ENCODE measurements at regions not wholly inside any gene's neighbourhood (a gene's known extent, or its start where the extent isn't known, plus 50 kb on each side); places are given as distances from the start of the nearest gene placed in this dataset.

DNA sequence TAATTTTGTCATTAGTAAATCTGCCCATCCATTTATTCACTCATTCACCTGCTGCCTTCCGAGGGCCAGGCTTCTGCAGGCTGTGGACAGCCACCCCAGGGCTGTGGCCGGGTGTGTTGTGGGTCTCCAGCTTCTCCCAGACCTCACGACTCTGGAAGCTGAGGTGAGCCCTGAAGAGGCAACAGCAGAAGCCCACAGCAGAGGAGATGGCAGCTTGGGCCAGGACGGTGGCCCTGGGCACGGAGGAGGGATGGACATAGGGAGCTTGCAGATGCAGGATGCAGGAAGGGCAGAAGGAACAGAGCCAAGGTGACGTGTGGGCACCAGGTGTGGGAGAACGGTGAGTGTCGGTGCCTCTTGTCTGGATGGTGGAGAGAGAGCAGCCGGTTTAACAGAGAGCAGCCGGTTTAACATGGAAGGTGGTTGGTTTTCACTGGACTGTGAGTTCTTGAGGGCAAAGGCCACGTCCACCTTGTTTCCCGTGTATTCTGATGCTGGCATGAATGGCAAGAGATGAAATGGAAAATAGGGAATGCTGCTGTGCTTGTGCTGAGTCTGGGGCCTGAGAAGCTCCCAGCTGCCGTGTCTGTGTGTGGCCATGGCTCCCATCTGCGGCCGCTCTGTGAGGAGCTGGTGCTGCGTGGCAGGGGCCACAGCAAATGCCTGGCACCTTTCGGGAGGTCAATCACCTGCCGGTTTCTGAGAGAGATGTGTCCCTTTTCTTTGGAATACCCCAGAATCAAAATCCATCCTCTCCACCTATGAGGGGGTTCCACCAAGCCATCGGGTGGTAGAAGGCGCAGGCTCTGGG is 669.9 kb downstream of the BRD1 start:
- DNase-seq = no peak

DNA sequence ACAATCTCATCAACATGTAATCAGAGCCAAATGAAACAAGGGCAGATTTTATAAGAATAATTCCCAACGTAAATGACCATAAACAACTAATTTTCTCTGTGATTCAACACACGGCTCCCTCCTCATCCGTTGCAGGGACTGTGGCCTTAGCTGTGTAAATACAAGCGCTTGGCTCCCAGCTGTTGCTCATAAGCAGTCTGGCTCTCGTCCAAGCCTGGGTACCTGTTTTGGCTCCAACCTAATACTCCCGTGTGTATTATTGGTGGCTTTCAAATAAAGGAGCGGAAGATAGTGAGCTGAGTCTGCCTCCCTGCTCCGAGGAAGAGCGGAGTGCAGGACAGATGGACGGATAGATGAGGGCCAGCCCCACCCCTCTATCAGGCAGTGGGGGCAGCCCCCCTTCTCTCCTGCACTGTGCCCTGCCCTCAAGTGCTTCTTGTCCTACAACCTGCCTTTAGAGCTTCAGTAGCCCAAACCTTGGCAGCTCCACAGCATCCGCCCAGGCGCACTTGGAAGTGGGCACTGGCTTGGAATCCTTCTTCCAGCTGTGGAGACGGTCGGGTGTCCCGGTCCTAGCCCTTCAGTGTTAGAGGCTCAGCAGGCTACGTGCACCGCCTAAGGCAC is 670.9 kb downstream of the BRD1 start:
- no peak for DNase-seq

DNA sequence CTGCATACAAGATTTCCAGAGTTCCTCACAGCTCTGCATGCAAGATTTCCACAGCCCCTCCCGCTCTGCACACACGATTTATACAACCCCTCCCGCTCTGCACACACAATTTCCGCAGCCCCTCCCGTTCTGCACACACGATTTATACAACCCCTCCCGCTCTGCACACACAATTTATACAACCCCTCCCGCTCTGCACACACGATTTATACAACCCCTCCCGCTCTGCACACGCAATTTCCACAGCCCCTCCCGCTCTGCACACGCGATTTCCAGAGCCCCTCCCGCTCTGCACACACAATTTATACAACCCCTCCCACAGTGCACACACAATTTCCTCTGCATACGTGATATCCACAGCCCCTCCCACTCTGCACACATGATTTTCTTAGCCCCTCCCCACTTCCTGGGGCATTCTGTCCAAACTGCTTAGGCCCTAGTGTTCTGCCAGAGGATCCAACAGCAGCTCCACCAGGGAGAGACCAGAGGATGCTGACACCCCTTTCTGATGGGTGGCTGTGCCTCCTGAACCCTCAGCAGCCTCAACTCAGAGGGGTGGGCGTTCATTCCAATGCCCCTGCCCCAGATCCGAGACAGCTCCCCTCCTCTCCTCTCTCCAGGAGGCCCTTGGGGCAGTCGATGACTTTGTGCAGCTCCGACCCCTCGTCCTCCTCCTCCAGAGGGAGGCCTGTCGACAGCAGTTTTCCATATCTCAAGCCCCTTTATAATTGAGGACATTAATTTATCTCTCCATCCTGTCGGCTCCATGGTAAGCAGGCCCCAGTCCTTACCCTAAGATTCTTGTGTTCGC is 671.7 kb downstream of the BRD1 start:
- DNase-seq = no peak

DNA sequence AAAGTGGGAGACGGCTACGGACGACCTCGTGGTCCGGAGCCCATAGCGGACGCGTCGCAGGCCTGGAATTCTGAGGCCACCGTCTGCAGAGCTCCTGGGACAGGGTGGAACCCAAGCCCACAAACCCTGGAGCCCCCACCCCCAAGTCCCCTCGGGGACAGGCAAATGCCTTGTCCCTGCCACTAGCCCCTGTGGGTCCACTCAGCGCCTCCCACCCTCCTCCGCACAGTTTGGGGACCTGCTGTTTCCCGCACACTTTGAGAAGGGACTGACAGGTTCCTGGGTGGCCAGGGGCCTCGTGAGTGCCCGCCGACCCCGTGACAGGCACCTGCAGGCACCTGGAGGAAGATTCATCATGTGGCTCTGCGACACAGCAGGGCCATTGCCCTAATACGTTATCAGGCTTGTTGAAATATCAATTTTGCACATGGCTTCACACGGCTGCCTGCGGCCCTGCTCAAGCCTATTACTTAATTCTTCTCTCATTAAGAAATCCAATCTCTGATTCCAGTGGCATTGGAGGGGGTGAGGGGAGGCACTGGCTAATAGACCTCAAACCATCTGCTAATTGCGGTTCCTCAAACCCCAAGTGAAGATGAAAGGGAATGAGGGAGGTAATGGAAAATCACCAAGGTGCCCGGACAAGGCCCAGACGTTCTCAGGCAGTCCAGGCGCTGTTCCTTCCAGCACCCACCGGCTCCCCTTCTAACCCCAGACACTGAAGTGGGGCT is 672.5 kb downstream of the BRD1 start:
- DNase-seq = no peak

DNA sequence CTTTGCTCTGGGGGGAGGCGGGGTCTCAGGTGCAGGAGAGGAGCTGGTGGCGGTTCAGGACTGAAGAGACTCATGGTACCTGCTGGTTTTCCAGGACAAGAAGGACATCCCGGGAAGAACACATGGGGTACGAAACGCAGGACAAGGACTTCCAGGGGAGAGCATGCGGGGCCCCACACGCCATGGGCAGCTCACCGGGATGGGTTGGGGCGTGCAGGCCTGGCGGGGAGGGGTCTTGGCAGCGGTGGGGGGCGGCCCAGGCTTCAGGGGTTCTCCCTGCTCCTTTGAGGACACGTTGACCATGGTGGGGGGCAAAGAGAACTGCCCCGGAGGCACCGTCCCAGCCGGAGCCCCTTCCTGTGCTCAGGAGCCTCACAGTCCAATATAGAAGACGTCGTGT is 673.2 kb downstream of the BRD1 start:
- DNase-seq = no peak

DNA sequence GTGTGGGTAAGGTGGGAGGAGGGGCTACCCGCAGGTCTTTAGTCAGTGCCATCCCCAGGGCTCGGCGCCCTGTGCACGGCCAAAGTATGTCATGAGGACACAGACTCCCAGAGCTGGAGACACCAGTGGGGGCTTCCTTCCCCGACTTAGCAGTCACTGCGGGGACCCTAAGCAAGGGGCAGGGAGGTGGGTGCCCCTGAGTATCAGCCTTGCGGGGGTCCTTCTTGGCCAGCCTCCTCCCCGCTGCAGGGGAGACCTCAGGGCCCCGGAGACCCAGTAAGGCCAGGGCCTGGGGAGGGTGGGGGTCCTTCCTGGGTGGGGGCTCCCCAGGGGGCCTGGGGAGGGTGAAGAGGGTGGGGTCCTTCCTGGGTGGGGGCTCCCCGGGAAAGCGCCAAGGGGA is 673.8 kb downstream of the BRD1 start:
- DNase-seq = no peak

DNA sequence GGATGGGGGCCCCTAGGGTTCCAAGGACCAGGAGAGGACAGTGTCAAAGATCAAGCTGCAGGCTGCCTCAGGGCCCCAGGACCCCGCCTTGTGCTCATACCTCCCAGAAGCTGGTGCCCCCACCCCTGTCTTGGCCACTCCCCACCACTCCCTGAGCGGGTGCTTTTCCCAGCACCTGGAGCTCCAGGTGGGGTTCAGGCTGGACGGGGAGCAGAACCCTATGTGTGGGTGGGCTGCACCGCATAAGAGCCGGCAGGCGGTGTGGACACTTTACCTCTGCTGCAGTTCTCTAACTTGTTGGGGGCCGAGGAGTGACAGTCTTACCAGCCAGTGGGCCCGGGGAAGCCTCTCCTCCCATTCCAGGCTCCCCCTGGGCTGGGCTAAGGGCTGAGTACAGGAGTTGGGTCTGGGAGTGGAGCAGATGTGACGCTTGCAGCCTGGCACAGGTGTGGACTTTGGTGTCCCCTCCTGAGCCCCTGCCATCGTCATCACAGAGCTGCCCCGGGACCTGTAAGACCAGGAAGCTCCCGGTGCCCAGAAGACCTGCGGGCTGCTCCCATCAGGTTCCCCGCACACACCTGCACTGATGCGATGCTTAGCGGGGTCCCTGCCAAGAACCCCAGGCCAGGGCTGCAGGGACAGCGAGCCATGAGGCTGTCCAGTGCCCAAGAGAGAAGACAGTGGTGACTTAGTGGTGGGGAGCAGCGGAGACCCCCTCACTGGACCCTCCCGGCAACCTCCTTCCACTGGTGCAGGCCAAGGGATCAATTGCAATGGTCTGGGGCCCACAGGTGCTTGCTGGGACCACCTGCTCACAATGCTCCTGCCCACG is 674.5 kb downstream of the BRD1 start:
- no peak for DNase-seq

DNA sequence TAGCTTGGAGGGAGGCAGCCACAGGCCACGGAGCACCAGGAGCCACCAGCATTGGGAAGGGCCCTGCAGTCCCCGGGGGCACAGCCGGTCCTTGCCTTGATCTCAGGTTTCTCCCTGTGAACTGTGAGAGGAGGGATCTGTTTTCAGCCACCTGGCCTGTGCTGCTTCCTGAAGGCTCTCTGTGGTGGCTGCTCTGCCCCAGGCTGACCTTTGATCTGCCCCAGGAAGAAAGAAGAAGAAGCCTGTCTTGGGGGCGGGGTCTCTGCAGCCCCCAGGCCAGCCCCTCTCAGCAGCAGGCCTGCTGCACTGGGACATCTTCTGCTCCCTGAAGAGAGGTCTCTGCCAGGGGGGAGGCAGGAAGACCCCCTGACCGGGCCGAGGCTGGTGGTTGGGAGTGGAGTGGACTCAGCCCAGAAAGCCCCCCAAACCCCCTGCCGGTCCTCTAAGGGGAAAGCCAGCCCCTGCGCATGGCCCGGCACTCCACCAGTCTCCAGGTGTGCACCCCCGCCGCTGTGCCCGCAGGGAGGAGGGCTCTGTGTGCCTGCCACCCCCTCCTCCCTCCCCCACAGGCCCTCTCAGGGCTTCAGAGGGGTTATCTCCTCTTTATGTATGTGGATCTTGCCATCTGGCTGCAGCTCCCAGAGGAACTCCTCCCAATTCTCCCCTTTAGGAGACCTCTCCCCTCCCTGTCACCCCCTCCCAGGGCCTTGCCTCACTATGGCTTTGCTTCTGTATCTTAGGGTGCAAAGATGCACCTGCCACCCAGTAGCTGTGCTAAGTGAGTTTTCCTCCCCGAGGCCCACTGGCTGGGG is 675.3 kb downstream of the BRD1 start:
- DNase-seq = no peak

DNA sequence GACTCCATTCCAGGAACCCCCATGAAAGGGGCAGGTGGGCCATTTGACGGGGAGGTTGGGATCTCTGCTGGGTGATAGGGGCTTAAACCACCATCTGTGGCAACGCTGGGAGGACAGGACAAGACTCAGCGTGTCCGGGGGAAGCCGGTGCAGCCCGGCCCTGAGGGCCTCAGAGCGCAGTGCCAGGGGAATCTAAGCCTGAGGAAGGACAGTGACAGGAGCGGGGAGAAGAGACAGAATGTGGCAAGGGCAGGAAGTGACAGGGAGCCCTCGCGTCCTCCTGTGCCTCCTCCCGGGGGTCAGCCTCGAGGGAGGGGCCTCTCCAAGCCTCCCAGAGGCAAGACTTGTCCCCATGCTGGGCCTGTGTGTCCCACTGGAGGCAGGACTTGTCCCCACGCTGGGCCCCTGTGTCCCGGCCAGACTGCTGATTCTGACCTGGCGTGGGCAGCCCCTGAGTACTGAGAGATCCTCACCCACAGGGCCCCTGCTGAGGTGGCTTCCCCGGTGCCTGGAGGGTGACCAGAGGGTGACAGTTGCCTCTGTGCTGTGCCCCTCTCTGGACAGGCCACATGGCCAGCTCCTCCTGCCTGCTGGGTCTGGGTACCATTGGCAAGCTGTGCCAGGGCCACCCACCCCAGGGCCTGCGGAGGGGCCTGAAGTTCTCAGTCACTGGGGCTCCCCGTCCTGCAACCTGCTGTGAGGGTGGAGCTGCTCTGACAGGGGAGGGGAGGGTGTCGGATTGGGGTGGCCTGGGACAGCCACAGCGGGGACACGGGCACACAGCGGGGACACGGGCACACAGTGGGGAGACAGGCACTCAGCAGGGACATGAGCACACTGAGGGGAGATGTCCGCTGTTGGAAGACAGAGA is 676.2 kb downstream of the BRD1 start:
- DNase-seq = no peak

DNA sequence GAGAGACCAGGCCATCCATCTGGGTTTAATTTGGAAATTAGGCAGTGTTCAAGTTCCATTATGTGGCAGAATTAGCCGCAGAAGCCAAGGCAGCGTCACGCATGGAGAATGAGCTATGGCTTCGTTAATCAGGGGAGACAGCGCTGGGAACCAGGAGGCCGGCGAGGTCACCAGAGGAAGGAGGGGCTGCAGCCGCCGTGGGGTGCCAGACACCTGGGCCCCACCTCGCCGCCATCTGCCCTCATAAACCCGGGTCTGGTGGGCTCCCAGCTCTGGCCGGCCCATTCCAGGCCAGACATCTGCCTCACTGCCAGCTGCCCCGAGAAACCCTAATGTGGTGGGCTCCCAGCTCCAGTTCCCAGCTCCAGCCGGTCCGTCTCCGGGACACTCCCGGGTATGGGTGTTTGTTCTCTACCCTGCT is 676.9 kb downstream of the BRD1 start:
- no peak for DNase-seq

DNA sequence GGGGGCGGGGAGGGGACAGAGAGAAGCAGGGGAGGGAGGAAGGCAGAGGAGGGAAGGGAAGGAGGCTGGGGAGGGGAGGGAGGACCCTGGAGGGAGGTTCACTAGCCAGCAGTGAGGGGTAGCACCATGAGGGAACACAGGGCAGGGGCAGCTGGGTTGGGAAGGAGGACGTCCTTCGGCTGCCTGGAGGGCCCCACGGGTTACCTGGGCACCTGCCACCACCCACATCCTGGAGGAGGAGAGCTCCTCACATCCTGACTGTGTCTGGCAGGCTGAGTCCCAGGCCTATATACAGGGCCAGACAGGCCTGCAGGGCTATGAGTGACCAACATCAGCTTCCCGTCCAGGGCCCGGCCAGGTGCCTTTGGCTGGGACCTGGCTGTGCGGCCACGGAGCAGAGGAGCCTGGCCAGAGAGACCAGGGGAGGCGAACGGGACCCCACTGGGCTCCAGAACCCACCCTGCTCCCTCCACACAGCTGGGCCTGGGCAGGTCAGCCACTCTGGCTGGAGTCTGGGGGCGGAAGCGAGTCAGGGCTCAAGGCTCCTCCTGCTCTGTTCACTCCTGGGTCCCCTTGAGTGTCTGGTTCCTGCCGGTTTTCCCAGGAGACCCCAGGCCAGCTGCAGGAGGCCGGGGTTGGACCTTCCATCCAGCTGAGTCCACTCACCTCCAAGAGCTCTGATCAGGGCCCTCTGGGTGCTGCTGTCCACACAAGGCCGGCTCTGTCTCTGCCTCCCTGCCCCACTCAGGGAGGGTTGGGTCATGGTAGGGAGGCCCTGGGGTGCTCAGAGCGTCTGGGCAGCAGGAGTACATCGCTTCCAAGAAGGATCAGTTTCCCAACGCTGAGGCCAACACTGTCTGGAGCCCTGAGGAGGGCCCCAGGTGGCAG is 677.7 kb downstream of the BRD1 start:
- no peak for DNase-seq

DNA sequence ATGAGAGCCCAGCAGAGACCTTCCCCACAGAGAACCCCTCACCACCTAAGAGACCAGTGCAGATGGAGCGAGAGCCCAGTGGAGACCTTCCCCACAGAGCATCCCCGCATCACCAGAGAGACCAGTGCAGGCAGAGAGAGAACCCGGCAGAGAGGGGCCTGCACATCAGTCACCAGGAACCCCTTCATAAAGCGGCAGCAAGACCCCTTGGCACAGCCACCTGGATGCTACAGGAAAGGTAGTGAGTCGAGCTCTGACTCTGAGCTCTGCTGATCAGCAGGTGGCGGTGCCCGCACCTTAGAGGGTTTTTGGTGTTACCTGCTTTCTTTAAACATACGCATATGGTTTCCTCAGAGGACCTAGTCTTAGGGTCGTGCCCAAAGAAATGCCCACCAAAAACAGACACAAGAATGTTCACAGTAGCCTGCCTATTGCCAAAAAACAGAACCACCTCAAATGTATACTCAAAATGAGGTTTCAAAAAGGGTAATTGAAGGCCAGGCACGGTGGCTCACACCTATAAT is 678.7 kb downstream of the BRD1 start:
- no peak for DNase-seq

DNA sequence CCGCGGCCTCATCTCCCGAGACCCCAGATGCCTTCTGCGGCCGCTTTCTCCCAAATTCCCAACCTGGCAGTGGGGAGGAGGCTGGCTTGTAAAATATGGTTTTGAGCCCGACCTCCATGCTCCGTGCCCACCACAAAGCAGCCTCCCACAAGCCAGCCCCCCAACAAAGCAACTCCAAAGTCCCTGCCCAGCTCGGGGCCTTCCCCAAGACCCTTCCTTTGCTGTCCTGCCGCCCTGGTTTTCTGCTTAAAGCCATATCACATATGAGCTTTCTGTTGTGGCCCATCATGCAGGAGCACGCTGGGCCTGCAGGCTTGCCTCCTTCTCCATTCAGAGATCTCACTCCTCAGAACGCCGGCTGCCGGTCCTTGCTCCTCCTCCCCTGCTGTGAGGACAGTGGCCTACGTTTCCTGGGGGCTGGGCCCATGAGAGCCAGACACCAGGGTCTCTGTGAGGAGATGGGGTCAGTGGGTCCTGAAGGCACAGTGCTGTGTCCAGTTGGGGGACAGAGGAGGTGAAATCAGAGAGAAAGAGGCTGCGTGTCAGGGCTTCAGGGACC is 680.0 kb downstream of the BRD1 start:
- no peak for DNase-seq

DNA sequence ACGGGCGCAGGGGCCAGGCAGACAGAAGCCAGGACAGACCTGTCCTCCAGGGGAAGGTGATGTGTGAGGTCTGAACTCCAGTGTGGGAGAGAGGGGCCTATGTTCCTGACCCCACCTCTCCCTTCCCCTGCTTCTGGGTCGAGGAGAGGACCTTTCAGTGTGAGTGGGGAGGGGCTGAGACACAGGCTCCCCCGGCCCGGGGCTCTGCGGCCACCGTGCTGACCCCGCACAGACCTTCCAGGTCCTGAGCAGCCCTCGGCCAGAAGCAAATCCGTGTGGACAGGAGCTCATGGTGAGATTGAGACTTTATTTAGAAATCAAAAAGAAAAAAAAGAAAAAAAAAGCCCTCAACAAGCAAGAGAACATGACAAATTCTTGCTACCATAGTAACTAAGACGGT is 680.5 kb downstream of the BRD1 start:
- DNase-seq = no peak

DNA sequence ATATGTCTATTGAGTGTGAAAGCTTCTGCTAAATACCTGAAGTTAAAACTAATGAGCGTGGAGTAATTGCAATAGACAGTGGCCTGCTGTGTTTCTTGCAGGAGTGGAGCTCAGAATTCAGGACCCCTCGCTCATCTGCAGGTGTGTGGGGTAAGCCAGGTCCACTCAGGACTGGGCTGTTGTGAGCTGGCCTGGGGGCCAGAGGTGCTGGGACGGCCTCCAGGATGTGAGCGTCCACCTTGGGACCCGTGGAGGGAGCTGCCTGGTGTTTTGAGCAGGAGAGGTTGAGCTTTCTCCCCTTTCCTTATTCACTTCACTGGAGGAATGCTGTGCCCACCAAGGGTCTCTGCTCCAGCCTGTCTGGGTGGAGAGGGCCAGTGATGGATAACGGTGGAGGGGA is 681.2 kb downstream of the BRD1 start:
- DNase-seq = no peak

DNA sequence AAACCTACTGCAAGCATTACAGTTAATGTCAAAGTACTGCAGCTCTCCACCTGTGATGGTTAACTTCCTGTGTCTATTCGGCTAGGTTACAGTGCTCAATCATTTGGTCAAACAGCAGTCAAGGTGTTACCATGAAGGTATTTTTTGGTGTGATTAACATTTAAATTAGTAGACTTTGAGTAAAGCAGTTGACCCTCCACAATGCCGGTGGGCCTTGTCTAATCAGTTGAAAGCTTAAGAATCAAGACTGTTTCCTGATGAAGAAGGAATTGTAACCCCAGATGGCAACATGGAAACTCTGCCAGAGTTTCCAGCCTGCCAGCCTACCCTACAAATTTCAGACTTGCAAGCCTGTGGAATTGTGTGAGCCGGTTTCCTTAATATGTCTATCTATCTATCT is 683.9 kb downstream of the BRD1 start:
- no peak for DNase-seq

DNA sequence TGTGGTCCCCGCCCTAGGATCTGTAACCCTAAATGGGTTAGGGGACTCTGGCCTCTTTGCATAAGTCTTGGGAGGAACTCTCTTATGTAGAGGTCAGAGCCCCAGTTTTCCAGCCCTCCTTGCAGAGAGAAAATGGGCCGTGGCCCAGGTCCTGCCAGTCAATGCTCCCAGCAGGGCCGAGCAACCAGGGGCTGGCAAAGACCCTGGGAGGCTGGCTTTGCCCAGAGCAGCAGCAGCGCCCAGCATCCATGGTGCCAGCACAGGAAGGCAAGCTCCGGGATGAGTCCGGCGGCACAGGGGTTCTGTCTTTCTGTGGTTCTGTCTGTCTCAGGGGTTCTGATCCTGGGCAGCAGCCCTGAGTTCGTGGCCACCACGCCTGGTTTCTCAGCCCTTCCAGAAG is 684.8 kb downstream of the BRD1 start:
- DNase-seq = no peak

DNA sequence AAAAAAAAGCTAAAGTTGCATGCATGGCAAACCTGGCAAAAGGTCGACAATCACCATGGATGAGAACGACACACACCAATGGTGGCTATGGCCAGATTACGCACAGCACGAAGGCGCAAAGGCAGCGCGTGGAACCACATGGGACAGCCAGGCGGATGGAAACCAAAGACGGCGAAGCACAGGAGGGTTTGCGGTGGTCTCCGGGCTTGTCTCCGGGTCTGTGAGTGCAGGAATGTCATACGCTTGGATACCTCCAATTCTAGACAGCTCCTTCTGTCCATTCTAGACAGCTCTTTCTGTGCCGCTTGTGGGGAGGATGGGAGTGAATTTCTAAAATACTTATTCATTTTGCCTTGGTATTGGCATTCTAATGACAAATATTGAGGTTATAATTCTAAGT is 685.4 kb downstream of the BRD1 start:
- no peak for DNase-seq

DNA sequence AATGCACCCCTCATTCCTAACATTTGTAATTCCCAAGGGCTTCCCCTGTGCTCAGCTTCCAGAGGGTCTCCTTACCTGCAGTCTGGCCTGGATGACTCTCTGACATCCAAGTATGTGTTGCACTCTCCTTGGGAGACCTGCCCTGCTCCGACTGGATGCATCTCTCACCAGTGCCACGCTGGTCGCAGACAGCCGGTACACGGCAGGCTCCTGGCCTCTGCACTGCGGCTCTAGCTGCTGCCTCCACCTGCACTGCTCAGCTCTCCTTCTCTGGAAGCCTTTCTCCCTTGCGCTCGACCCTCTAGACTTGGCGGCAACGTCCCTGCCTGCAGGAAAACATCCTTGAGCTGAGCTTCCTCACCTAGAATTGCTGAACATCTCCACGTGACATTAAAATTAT is 685.9 kb downstream of the BRD1 start:
- no peak for DNase-seq
